PC-3 (cell line): ENCODE measurements at regions not wholly inside any gene's neighbourhood (a gene's known extent, or its start where the extent isn't known, plus 50 kb on each side); places are given as distances from the start of the nearest gene placed in this dataset.

Experiments
- CTCF ChIP-seq: fragments of 300-600 bp; sonication (generic); conservative IDR thresholded peaks from 2 replicates; pipeline ENCODE4 v1.5.1; 2017; ENCODE audit warnings: antibody characterized with exemption, low read depth, mild to moderate bottlenecking, low read length
- EZH2 ChIP-seq: fragments of 300-600 bp; sonication (generic); IDR thresholded peaks from one replicate; pipeline ENCODE4 v1.6.1; 2017; ENCODE audit warnings: antibody characterized with exemption, mild to moderate bottlenecking, low read length; ENCODE audit not compliant: unreplicated experiment
- EZH2phosphoT487 ChIP-seq: fragments of 300-600 bp; sonication (generic); IDR thresholded peaks from 2 replicates; pipeline ENCODE4 v1.6.1; 2018; ENCODE audit warnings: mild to moderate bottlenecking, antibody characterized with exemption, low read length, borderline replicate concordance

DNA sequence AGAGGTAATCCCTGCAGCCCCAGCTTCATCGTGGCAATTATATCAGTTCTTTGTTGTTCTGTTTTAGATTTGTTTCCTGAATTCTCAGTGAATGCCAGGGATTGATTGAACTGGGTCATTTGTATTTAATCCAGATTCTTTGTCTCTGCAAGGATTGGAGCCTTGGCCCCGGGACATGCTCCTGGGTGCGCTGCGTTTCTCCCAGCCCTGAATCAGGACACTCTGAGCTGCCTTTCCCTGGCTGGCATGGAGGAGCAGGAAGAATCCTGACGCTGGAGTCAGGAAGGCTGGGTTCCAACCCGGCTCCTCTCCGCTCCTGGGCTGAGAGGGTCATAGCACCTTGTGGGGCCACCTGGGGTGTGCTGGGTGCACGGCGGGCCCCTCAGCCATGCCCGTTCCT is 545.6 kb downstream of the QKI start:
- TF ChIP-seq CTCF (no peak), EZH2 (no peak), EZH2phosphoT487 (no peak)
